H1 (cell line): ENCODE measurements at regions not wholly inside any gene's neighbourhood (a gene's known extent, or its start where the extent isn't known, plus 50 kb on each side); places are given as distances from the start of the nearest gene placed in this dataset.

Source experiments
- EP300 ChIP-seq, 2 experiments: IDR thresholded peaks; 1 replicate in 1 of 2; 2 replicates in 1 of 2; pipeline ENCODE4 v1.6.1; 2011 to 2012; ENCODE audit warnings: low read depth in 2 of 2, low read length in 2 of 2, mild to moderate bottlenecking in 2 of 2, borderline replicate concordance in 1 of 2, inconsistent platforms in 1 of 2, moderate library complexity in 1 of 2
- NRF1 ChIP-seq: IDR thresholded peaks from 2 replicates; pipeline ENCODE4 v1.6.1; 2011; ENCODE audit warnings: mild to moderate bottlenecking, low read depth, low read length, improper control_type of control experiment
- POLR2AphosphoS5 ChIP-seq: IDR thresholded peaks from 2 replicates; pipeline ENCODE4 v1.6.1; 2011; ENCODE audit warnings: low read depth, low read length
- SAP30 ChIP-seq: fragments of 300-600 bp; sonication (generic); IDR thresholded peaks from 2 replicates; pipeline ENCODE4 v1.7.1; 2012; ENCODE audit warnings: low read length, moderate library complexity, mild to moderate bottlenecking, inconsistent platforms; ENCODE audit not compliant: insufficient read depth, insufficient replicate concordance
- SIN3A ChIP-seq, 2 experiments: IDR thresholded peaks in 1 of 2; conservative IDR thresholded peaks in 1 of 2; 2 replicates each; pipeline ENCODE4 v1.6.1; 2011 to 2012; ENCODE audit warnings: low read length in 2 of 2, improper control_type of control experiment in 1 of 2, low read depth in 1 of 2, mild to moderate bottlenecking in 1 of 2
- TF ChIP-seq, protein P1 (sequence below), 3 experiments: IDR thresholded peaks; 1 replicate in 2 of 3; 2 replicates in 1 of 3; pipeline versions ENCODE4 v1.5.1 to v1.6.1; 2011; ENCODE audit warnings: low read length in 3 of 3, mild to moderate bottlenecking in 3 of 3, inconsistent platforms in 2 of 3, low read depth in 1 of 3, moderate library complexity in 1 of 3; ENCODE audit not compliant: insufficient read depth in 1 of 3; ENCODE audit errors: control extremely low read depth in 1 of 3

DNA sequence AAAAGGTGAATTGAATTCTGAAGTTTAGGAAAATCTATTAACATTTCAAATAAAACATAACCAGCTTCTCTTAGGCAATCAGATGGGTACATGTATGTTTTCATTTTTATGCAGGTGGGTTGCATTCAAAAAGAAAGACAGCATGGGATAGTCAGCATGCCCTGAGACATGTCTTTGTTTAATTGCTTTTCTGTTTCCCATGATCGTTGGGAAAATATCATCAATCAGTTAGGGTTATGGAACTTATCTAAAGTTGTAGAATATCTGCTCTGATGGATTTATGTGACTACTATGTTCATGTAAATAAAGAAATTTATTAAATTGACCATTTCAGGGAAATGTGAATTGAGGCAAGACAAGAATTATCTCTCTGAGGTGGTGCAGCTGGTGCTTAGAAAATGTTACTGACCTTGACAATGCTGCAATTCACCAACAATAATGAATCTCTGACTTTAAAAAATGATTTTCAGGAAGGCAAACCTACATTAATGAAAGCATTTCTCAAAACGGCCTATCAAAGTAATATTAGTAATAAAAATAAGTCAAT is 112.7 kb downstream of the RFPL4B start:
- TF ChIP-seq SAP30 (no peak), POLR2AphosphoS5 (no peak), NRF1 (no peak), SIN3A (conservative IDR thresholded peaks at IDR 0.05 in 1 of 2, IDR thresholded peaks at IDR 0.05 in 1 of 2; ENCODE audit: low read depth in 1 of 2, low read length in 2 of 2) (no peak), EP300 (IDR thresholded peaks at IDR 0.05; ENCODE audit: borderline replicate concordance in 1 of 2, low read depth in 2 of 2, low read length in 2 of 2) (no peak)
- TF ChIP-seq, protein P1, sequence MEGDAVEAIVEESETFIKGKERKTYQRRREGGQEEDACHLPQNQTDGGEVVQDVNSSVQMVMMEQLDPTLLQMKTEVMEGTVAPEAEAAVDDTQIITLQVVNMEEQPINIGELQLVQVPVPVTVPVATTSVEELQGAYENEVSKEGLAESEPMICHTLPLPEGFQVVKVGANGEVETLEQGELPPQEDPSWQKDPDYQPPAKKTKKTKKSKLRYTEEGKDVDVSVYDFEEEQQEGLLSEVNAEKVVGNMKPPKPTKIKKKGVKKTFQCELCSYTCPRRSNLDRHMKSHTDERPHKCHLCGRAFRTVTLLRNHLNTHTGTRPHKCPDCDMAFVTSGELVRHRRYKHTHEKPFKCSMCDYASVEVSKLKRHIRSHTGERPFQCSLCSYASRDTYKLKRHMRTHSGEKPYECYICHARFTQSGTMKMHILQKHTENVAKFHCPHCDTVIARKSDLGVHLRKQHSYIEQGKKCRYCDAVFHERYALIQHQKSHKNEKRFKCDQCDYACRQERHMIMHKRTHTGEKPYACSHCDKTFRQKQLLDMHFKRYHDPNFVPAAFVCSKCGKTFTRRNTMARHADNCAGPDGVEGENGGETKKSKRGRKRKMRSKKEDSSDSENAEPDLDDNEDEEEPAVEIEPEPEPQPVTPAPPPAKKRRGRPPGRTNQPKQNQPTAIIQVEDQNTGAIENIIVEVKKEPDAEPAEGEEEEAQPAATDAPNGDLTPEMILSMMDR (IDR thresholded peaks at IDR 0.05; ENCODE audit: control extremely low read depth in 1 of 3, insufficient read depth in 1 of 3, low read depth in 1 of 3, low read length in 3 of 3) = no peak
